ENCODE measurements at regions not wholly inside any gene's neighbourhood (a gene's known extent, or its start where the extent isn't known, plus 50 kb on each side); places are given as distances from the start of the nearest gene placed in this dataset.
"Not testable (repeated sequence)": the region's sequence is repeated elsewhere in the genome, so short reads cannot be mapped to it uniquely, and the experiment has no call there.

- no peak for DNase-seq (ENCODE audit: low read depth)
Observed at GRCh38 chr11:122604621-122605020, 50.9 kb upstream of the UBASH3B start.

- no peak for DNase-seq (ENCODE audit: low read depth)
Observed at GRCh38 chr11:122601141-122602125, 54.1 kb upstream of the UBASH3B start.

GRCh38 chr11:122600290-122600689 lies 55.2 kb upstream of the UBASH3B start:
- no peak for DNase-seq (ENCODE audit: low read depth)

GRCh38 chr11:122599434-122599833 lies 56.1 kb upstream of the UBASH3B start:
- no peak for DNase-seq (ENCODE audit: low read depth)

- DNase-seq (ENCODE audit: low read depth) = no peak
Observed at GRCh38 chr11:122598971-122599370, 56.6 kb upstream of the UBASH3B start.

GRCh38 chr11:122597511-122597910 lies 58.0 kb upstream of the UBASH3B start:
- no peak for DNase-seq (ENCODE audit: low read depth)

- DNase-seq (ENCODE audit: low read depth) = no peak
Observed at GRCh38 chr11:122594986-122595645, 60.4 kb upstream of the UBASH3B start.

- no peak for DNase-seq (ENCODE audit: low read depth)
Observed at GRCh38 chr11:122593473-122594420, 61.8 kb upstream of the UBASH3B start.

GRCh38 chr11:122592641-122593040 lies 62.9 kb upstream of the UBASH3B start:
- no peak for DNase-seq (ENCODE audit: low read depth)

- DNase-seq (ENCODE audit: low read depth) = no peak
Observed at GRCh38 chr11:122584670-122585069, 70.9 kb upstream of the UBASH3B start.

- DNase-seq (ENCODE audit: low read depth) = not testable (repeated sequence)
Observed at GRCh38 chr11:122580071-122580470, 75.5 kb upstream of the UBASH3B start.

GRCh38 chr11:122578171-122578825 lies 77.2 kb upstream of the UBASH3B start:
- no peak for DNase-seq (ENCODE audit: low read depth)

- DNase-seq (ENCODE audit: low read depth) = no peak
Observed at GRCh38 chr11:122572592-122572991, 82.9 kb upstream of the UBASH3B start.

- no peak for DNase-seq (ENCODE audit: low read depth)
Observed at GRCh38 chr11:122563761-122564160, 91.8 kb upstream of the UBASH3B start.

GRCh38 chr11:122559734-122560382 lies 95.7 kb upstream of the UBASH3B start:
- no peak for DNase-seq (ENCODE audit: low read depth)

- not testable (repeated sequence) for DNase-seq (ENCODE audit: low read depth)
Observed at GRCh38 chr11:122559218-122559617, 96.3 kb upstream of the UBASH3B start.

GRCh38 chr11:122557163-122557562 lies 98.4 kb upstream of the UBASH3B start:
- not testable (repeated sequence) for DNase-seq (ENCODE audit: low read depth)

GRCh38 chr11:122556605-122557004 lies 98.9 kb upstream of the UBASH3B start:
- DNase-seq (ENCODE audit: low read depth) = no peak

GRCh38 chr11:122538060-122538459 lies 117.5 kb upstream of the UBASH3B start:
- DNase-seq (ENCODE audit: low read depth) = no peak

GRCh38 chr11:122524898-122525297 lies 130.6 kb upstream of the UBASH3B start:
- DNase-seq (ENCODE audit: low read depth) = no peak
